ENCODE measurements at regions not wholly inside any gene's neighbourhood (a gene's known extent, or its start where the extent isn't known, plus 50 kb on each side); places are given as distances from the start of the nearest gene placed in this dataset.

- TF ChIP-seq, protein P1, sequence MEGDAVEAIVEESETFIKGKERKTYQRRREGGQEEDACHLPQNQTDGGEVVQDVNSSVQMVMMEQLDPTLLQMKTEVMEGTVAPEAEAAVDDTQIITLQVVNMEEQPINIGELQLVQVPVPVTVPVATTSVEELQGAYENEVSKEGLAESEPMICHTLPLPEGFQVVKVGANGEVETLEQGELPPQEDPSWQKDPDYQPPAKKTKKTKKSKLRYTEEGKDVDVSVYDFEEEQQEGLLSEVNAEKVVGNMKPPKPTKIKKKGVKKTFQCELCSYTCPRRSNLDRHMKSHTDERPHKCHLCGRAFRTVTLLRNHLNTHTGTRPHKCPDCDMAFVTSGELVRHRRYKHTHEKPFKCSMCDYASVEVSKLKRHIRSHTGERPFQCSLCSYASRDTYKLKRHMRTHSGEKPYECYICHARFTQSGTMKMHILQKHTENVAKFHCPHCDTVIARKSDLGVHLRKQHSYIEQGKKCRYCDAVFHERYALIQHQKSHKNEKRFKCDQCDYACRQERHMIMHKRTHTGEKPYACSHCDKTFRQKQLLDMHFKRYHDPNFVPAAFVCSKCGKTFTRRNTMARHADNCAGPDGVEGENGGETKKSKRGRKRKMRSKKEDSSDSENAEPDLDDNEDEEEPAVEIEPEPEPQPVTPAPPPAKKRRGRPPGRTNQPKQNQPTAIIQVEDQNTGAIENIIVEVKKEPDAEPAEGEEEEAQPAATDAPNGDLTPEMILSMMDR (conservative IDR thresholded peaks at IDR 0.05; ENCODE audit: low read length), result no peak
- no peak overlapping the region for H3K4me3 ChIP-seq (ENCODE audit: low read length)
- DNase-seq (ENCODE audit: low read depth), result no peak
These were observed 339.4 kb upstream of the GRM7 start for GRCh38 chr3:6521369-6522113.

DNA sequence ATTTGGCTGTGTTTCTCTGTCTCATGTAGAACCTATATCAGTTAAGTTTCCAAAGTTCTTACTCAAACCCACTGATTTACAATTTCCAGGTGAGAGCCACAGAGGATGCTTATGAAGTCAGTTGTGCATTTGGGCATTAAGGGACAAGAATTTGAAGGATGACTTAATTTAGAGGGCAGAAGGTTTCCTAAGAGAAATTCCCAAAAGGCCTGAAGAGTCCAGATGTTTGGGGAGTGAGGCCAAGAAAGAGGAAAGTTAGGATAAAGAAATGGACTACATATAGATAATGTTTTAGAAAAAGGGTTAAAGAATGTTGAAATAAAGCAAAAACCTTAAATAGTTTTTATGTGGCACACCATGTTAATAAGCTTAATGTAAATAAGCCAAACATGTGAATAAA is 338.7 kb upstream of the GRM7 start:
- no peak overlapping the region for H3K4me3 ChIP-seq (ENCODE audit: low read length)
- TF ChIP-seq, protein P1 (conservative IDR thresholded peaks at IDR 0.05; ENCODE audit: low read length), result no peak
- DNase-seq (ENCODE audit: low read depth), result no peak

GRCh38 chr3:6523043-6523442 is 337.9 kb upstream of the GRM7 start:
- TF ChIP-seq, protein P1 (conservative IDR thresholded peaks at IDR 0.05; ENCODE audit: low read length), result no peak
- no peak overlapping the region for H3K4me3 ChIP-seq (ENCODE audit: low read length)
- DNase-seq (ENCODE audit: low read depth), result no peak

DNA sequence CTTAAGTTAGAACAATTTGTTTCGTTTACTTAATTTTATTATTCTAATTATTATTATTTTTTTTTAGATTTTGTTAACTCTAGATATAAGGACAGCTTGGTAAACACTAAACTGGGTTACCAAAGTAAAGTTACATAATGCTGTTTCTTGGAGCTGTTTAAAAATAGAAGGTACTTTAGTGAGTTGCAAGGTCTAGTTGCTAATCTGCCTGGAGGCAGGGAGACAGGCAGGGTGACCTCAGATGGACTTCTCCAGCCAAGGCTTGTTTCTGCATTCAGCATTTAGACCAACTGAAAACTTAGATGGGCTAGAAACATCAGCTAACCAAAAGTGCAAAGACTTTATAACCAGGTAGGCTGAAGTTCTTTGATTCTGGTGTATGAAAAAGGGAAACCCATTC is 336.4 kb upstream of the GRM7 start:
- no peak for DNase-seq (ENCODE audit: low read depth)
- TF ChIP-seq, protein P1 (conservative IDR thresholded peaks at IDR 0.05; ENCODE audit: low read length), result no peak
- H3K4me3 ChIP-seq (ENCODE audit: low read length), result no peak overlapping the region

GRCh38 chr3:6526321-6526720 is 334.6 kb upstream of the GRM7 start:
- H3K4me3 ChIP-seq (ENCODE audit: low read length), result no peak overlapping the region
- TF ChIP-seq, protein P1 (conservative IDR thresholded peaks at IDR 0.05; ENCODE audit: low read length), result no peak
- no peak for DNase-seq (ENCODE audit: low read depth)

- DNase-seq (ENCODE audit: low read depth), result no peak
- TF ChIP-seq, protein P1 (conservative IDR thresholded peaks at IDR 0.05; ENCODE audit: low read length), result no peak
These were observed 334.1 kb upstream of the GRM7 start for GRCh38 chr3:6526861-6527260.

DNA sequence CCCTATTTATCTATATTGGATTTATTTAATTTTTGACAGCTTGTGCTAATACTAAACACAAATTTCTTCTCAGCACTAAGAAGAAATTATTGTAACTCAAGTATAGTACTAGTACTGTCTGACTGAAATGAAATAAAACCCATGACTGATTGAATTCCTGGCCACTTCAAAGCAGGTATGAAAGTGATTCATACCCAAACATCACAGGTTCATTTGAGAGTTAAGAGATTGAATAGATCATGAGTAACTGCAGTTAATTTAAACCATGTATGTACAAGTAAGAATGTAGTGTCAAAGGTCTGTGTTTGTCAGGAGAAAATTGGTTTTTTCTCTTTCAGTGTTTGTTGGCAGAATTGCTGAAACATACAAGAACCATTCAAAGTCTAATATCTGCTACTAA is 332.0 kb upstream of the GRM7 start:
- no peak for DNase-seq (ENCODE audit: low read depth)
- no peak overlapping the region for H3K4me3 ChIP-seq (ENCODE audit: low read length)
- TF ChIP-seq, protein P1 (conservative IDR thresholded peaks at IDR 0.05; ENCODE audit: low read length), result no peak

More at GRCh38 chr3:6526861-6527260, 334.1 kb upstream of the GRM7 start:
- no peak overlapping the region for H3K4me3 ChIP-seq (ENCODE audit: low read length)

Measured in AG10803 (cell line).